ENCODE measurements at regions not wholly inside any gene's neighbourhood (a gene's known extent, or its start where the extent isn't known, plus 50 kb on each side); places are given as distances from the start of the nearest gene placed in this dataset.

- H3K27ac ChIP-seq (ENCODE audit: low read depth in 1 of 2, low read length in 2 of 2), result no peak overlapping the region
- TF ChIP-seq NR2F2 (IDR thresholded peaks at IDR 0.05) (no peak), CTCF (IDR thresholded peaks at IDR 0.05; ENCODE audit: low read depth, low read length, missing input control) (no peak), RXRA (IDR thresholded peaks at IDR 0.05) (no peak), YY1 (IDR thresholded peaks at IDR 0.05) (no peak), GABPA (IDR thresholded peaks at IDR 0.05 in 1 of 2, conservative IDR thresholded peaks at IDR 0.05 in 1 of 2) (no peak), MAX (IDR thresholded peaks at IDR 0.05) (no peak), HNF4A (conservative IDR thresholded peaks at IDR 0.05) (no peak), HNF4G (IDR thresholded peaks at IDR 0.05) (no peak), ZBTB33 (IDR thresholded peaks at IDR 0.05) (no peak), EGR1 (IDR thresholded peaks at IDR 0.05; ENCODE audit: low read depth in 2 of 2) (no peak), FOXA2 (IDR thresholded peaks at IDR 0.05) (no peak), JUND (IDR thresholded peaks at IDR 0.05) (no peak), ATF3 (IDR thresholded peaks at IDR 0.05) (no peak), RAD21 (IDR thresholded peaks at IDR 0.05) (no peak)
Measured at GRCh38 chr2:67965246-67965645, 97.6 kb downstream of the C1D start.

GRCh38 chr2:67970071-67970470 lies 92.7 kb downstream of the C1D start:
- no peak for DNase-seq (ENCODE audit: low spot score)
- Histone ChIP-seq H3K9ac (ENCODE audit: low read depth in 1 of 2, low read length in 2 of 2) (no peak overlapping the region), H3K27ac (ENCODE audit: low read depth in 1 of 2, low read length in 2 of 2) (no peak overlapping the region), H3K4me1 (ENCODE audit: control insufficient read depth in 4 of 4, insufficient read depth in 4 of 4, low read length in 3 of 4) (no peaks in the 10 kb centered on the region), H3K36me3 (ENCODE audit: control insufficient read depth in 4 of 4, insufficient read depth in 3 of 4, low read depth in 1 of 4, low read length in 3 of 4) (no peaks in the 10 kb centered on the region), H3K9me3 (ENCODE audit: control insufficient read depth in 4 of 4, low read length in 3 of 4) (no peaks in the 10 kb centered on the region), H3K4me3 (ENCODE audit: low read depth in 1 of 3, low read length in 3 of 3) (no peak overlapping the region), H3K27me3 (ENCODE audit: control insufficient read depth in 4 of 4, insufficient read depth in 4 of 4, low read length in 3 of 4) (peaks cover 0 to 2% (median 0%) of the 10 kb centered on the region in 4 donors)
- no peak for TF ChIP-seq RXRA (IDR thresholded peaks at IDR 0.05)
- TF ChIP-seq ATF3 (IDR thresholded peaks at IDR 0.05), result no peak
- no peak for TF ChIP-seq EGR1 (IDR thresholded peaks at IDR 0.05; ENCODE audit: low read depth in 2 of 2)
- no peak for TF ChIP-seq TAF1 (conservative IDR thresholded peaks at IDR 0.05)
- TF ChIP-seq RAD21 (IDR thresholded peaks at IDR 0.05), result no peak
- no peak for TF ChIP-seq FOXA1 (IDR thresholded peaks at IDR 0.05)
- TF ChIP-seq HNF4G (IDR thresholded peaks at IDR 0.05), result no peak
- no peak for TF ChIP-seq NR2F2 (IDR thresholded peaks at IDR 0.05)
- TF ChIP-seq REST (IDR thresholded peaks at IDR 0.05), result no peak
- no peak for TF ChIP-seq JUND (IDR thresholded peaks at IDR 0.05)
- TF ChIP-seq FOXA2 (IDR thresholded peaks at IDR 0.05), result no peak
- no peak for TF ChIP-seq YY1 (IDR thresholded peaks at IDR 0.05)
- TF ChIP-seq HNF4A (conservative IDR thresholded peaks at IDR 0.05), result no peak
- TF ChIP-seq SP1 (IDR thresholded peaks at IDR 0.05), result no peak
- TF ChIP-seq MAX (IDR thresholded peaks at IDR 0.05), result no peak
- TF ChIP-seq GABPA (IDR thresholded peaks at IDR 0.05 in 1 of 2, conservative IDR thresholded peaks at IDR 0.05 in 1 of 2), result no peak
- no peak for TF ChIP-seq CTCF (IDR thresholded peaks at IDR 0.05; ENCODE audit: low read depth, low read length, missing input control)

More at GRCh38 chr2:67965246-67965645, 97.6 kb downstream of the C1D start:
- H3K27me3 ChIP-seq (ENCODE audit: control insufficient read depth in 4 of 4, insufficient read depth in 4 of 4, low read length in 3 of 4), result peaks cover 0 to under 1% (median 0%) of the 10 kb centered on the region in 4 donors
- no peak overlapping the region for H3K9ac ChIP-seq (ENCODE audit: low read depth in 1 of 2, low read length in 2 of 2)
- peaks cover 0 to 2% (median 0%) of the 10 kb centered on the region in 4 donors for H3K9me3 ChIP-seq (ENCODE audit: control insufficient read depth in 4 of 4, low read length in 3 of 4)
- WGBS, result 91% methylated on average over 3 of the region's 3 CpGs
- H3K4me3 ChIP-seq (ENCODE audit: low read depth in 1 of 3, low read length in 3 of 3), result no peak overlapping the region
- no peaks in the 10 kb centered on the region for H3K36me3 ChIP-seq (ENCODE audit: control insufficient read depth in 4 of 4, insufficient read depth in 3 of 4, low read depth in 1 of 4, low read length in 3 of 4)
- H3K4me1 ChIP-seq (ENCODE audit: control insufficient read depth in 4 of 4, insufficient read depth in 4 of 4, low read length in 3 of 4), result no peaks in the 10 kb centered on the region
- no peak for DNase-seq (ENCODE audit: low spot score)
